GM12878 (cell line): ENCODE measurements at regions not wholly inside any gene's neighbourhood (a gene's known extent, or its start where the extent isn't known, plus 50 kb on each side); places are given as distances from the start of the nearest gene placed in this dataset.

Experiments
- ATAC-seq: fragments of 200-7000 bp; cut with Tn5 transposase; 3 replicates; pipeline ENCODE4 v1.9.1; 2020; ENCODE audit warnings: mild to moderate bottlenecking, moderate library complexity
- BruUV-seq: library from RNA; stranded (reverse); fragments of 400-500 nt; replicated peaks from 2 replicates; lab custom pipeline; 2021; lab: Mats Ljungman, UMichigan
- CTCF ChIA-PET: fragments of 300-600 bp; sonication (Branson Sonifier 250); formaldehyde crosslinking; extraction: SDS; loops from one replicate; lab custom pipeline; 2021; ENCODE audit warnings: inconsistent platforms; lab: Yijun Ruan, JAX
- POLR2A ChIA-PET: fragments of 350-600 bp; formaldehyde crosslinking; extraction: SDS; loops from one replicate; lab custom pipeline; 2021; ENCODE audit warnings: inconsistent platforms; lab: Charles Lee
- RAD21 ChIA-PET: fragments of 300-600 bp; sonication (Branson Sonifier 250); formaldehyde crosslinking; loops from one replicate; lab custom pipeline; 2023; ENCODE audit warnings: antibody characterized with exemption; ENCODE audit not compliant: unreplicated experiment; lab: Charles Lee
- SMC1A ChIA-PET: fragments of 300-600 bp; sonication (Branson Sonifier 250); formaldehyde crosslinking; loops from one replicate; lab custom pipeline; 2023; ENCODE audit not compliant: unreplicated experiment, uncharacterized antibody; lab: Charles Lee
- DNase-seq: peaks from one replicate; pipeline ENCODE4 v3.0.0-alpha.2; 2011; ENCODE audit warnings: low read depth, low spot score
- FAIRE-seq: peaks from 3 replicates; lab custom pipeline; 2011; peaks lifted over from hg19 to GRCh38; lab: Jason Lieb, UNC
- H2AFZ ChIP-seq: 2 replicates; pipeline ENCODE4 v1.6.0; 2011; ENCODE audit warnings: low read depth, low read length, control low read depth; ENCODE audit not compliant: control insufficient read depth
- H3K27ac ChIP-seq: 2 replicates; pipeline ENCODE4 v1.5.1; 2011; ENCODE audit warnings: control low read depth; ENCODE audit not compliant: control insufficient read depth, insufficient read depth
- H3K27me3 ChIP-seq, 2 experiments: replicated peaks in 1 of 2; 2 replicates each; pipeline versions ENCODE4 v1.6.0 to v1.6.1; 2011; ENCODE audit warnings: low read length in 1 of 2; ENCODE audit not compliant: control insufficient read depth in 2 of 2, insufficient read depth in 2 of 2
- H3K36me3 ChIP-seq, 2 experiments: 2 replicates each; pipeline ENCODE4 v1.5.1; 2011; ENCODE audit warnings: low read length in 1 of 2; ENCODE audit not compliant: control insufficient read depth in 2 of 2, insufficient read depth in 2 of 2
- H3K4me1 ChIP-seq: 2 replicates; pipeline ENCODE4 v1.6.1; 2011; ENCODE audit warnings: mild to moderate bottlenecking, low read length, moderate library complexity, mixed read lengths; ENCODE audit not compliant: control insufficient read depth, insufficient read depth
- H3K4me2 ChIP-seq: 2 replicates; pipeline ENCODE4 v1.6.0; 2011; ENCODE audit warnings: control low read depth; ENCODE audit not compliant: control insufficient read depth, insufficient read depth
- H3K4me3 ChIP-seq: fragments of 200-600 bp; sonication (generic); 2 replicates; pipeline ENCODE4 v1.5.1; 2016
- H3K79me2 ChIP-seq: 2 replicates; pipeline ENCODE4 v1.6.0; 2011; ENCODE audit warnings: low read length; ENCODE audit not compliant: control insufficient read depth, insufficient read depth
- H3K9ac ChIP-seq: 2 replicates; pipeline ENCODE4 v1.8.0; 2011; ENCODE audit warnings: low read length, control low read depth, mixed read lengths; ENCODE audit not compliant: control insufficient read depth, insufficient read depth
- H3K9me3 ChIP-seq: replicated peaks from 3 replicates; pipeline ENCODE4 v1.5.1; 2011; ENCODE audit warnings: mild to moderate bottlenecking, low read length; ENCODE audit not compliant: control insufficient read depth, insufficient read depth
- H4K20me1 ChIP-seq: 2 replicates; pipeline ENCODE4 v1.6.0; 2011; ENCODE audit not compliant: control insufficient read depth, insufficient read depth
- CTCF ChIP-seq, 3 experiments: IDR thresholded peaks in 2 of 3; conservative IDR thresholded peaks in 1 of 3; 2 replicates each; pipeline ENCODE4 v1.5.1; 2011; ENCODE audit warnings: low read depth in 3 of 3, low read length in 3 of 3, mild to moderate bottlenecking in 3 of 3, control low read depth in 2 of 3, moderate library complexity in 2 of 3, inconsistent platforms in 1 of 3, mixed read lengths in 1 of 3; ENCODE audit not compliant: control insufficient read depth in 2 of 3, insufficient read depth in 1 of 3; ENCODE audit errors: extremely low read depth in 1 of 3
- HCFC1 ChIP-seq: fragments of 150-350 bp; IDR thresholded peaks from 2 replicates; pipeline ENCODE4 v1.6.1; 2014; ENCODE audit warnings: low read length
- JUND ChIP-seq: IDR thresholded peaks from 2 replicates; pipeline ENCODE4 v1.6.1; 2012; ENCODE audit warnings: low read depth, mild to moderate bottlenecking, low read length, improper control_type of control experiment, moderate library complexity
- KAT2A ChIP-seq: conservative IDR thresholded peaks from 2 replicates; pipeline ENCODE4 v1.6.1; 2011; ENCODE audit warnings: low read depth, low read length; ENCODE audit not compliant: control insufficient read depth
- KDM1A ChIP-seq: fragments of 200-600 bp; sonication (generic); IDR thresholded peaks from 2 replicates; pipeline ENCODE4 v1.6.1; 2016; ENCODE audit warnings: borderline replicate concordance
- MTA2 ChIP-seq: fragments of 450-650 bp; IDR thresholded peaks from 2 replicates; pipeline ENCODE4 v1.6.1; 2016; ENCODE audit warnings: low read depth, mild to moderate bottlenecking, moderate library complexity
- NFXL1 ChIP-seq: fragments of 450-650 bp; IDR thresholded peaks from 2 replicates; pipeline ENCODE4 v1.6.1; 2017; ENCODE audit warnings: antibody characterized with exemption, mild to moderate bottlenecking, borderline replicate concordance
- NR2C1 ChIP-seq: fragments of 450-650 bp; IDR thresholded peaks from 2 replicates; pipeline ENCODE4 v1.6.1; 2017; ENCODE audit warnings: antibody characterized with exemption, mild to moderate bottlenecking, moderate library complexity
- PAX5 ChIP-seq: IDR thresholded peaks from 2 replicates; pipeline ENCODE4 v1.6.1; 2011; ENCODE audit warnings: low read depth, low read length, borderline replicate concordance
- PAX8 ChIP-seq: fragments of 450-650 bp; IDR thresholded peaks from 2 replicates; pipeline ENCODE4 v1.6.1; 2017; ENCODE audit warnings: mild to moderate bottlenecking, moderate library complexity
- SMC3 ChIP-seq: IDR thresholded peaks from 2 replicates; pipeline ENCODE4 v1.6.1; 2011; ENCODE audit warnings: low read length, improper control_type of control experiment, borderline replicate concordance
- SPI1 ChIP-seq: IDR thresholded peaks from 2 replicates; pipeline ENCODE4 v1.6.1; 2011; ENCODE audit warnings: low read depth, mild to moderate bottlenecking, low read length, moderate library complexity, borderline replicate concordance; ENCODE audit not compliant: insufficient read depth
- SREBF1 ChIP-seq: IDR thresholded peaks from 2 replicates; pipeline ENCODE4 v1.6.1; 2012; ENCODE audit warnings: mild to moderate bottlenecking, low read length
- TCF12 ChIP-seq: IDR thresholded peaks from 2 replicates; pipeline ENCODE4 v1.6.1; 2011; ENCODE audit warnings: low read depth, mild to moderate bottlenecking, low read length
- ZBTB40 ChIP-seq: fragments of 450-650 bp; IDR thresholded peaks from 2 replicates; pipeline ENCODE4 v1.6.1; 2016; ENCODE audit warnings: mild to moderate bottlenecking, moderate library complexity, borderline replicate concordance
- WGBS: methylation state at CpG from one replicate; pipeline ENCODE4 v1.1.6; 2016; ENCODE audit warnings: low lambda C conversion rate; ENCODE audit not compliant: insufficient replicate concordance, insufficient coverage; ENCODE audit errors: missing lambda C conversion rate; 5-methylcytosine and 5-hydroxymethylcytosine counted together
- in situ Hi-C: fragments of 300-500 bp; cut with MboI; formaldehyde crosslinking; loops from 9 replicates; pipeline ENCODE4 v1.14.3; 2018; ENCODE audit warnings: mixed read lengths
- intact Hi-C: fragments of 100-400 bp; cut with micrococcal nuclease; formaldehyde crosslinking; loops from one replicate; pipeline ENCODE4 v1.14.2; 2022; ENCODE audit not compliant: unreplicated experiment

- FAIRE-seq (no peak), ATAC-seq (no peak), DNase-seq (no peak)
- Histone ChIP-seq H3K4me3 (no peak overlapping the region), H3K27me3 (no peaks in the 10 kb centered on the region), H2AFZ (no peak overlapping the region), H3K9me3 (no peaks in the 10 kb centered on the region), H4K20me1 (no peaks in the 10 kb centered on the region), H3K4me1 (no peaks in the 10 kb centered on the region), H3K36me3 (no peaks in the 10 kb centered on the region), H3K79me2 (no peaks in the 10 kb centered on the region), H3K4me2 (no peak overlapping the region), H3K9ac (no peak overlapping the region), H3K27ac (no peak overlapping the region)
- ChIA-PET RAD21 (no interaction called here), SMC1A (no interaction called here), CTCF (no interaction called here), POLR2A (no interaction called here)
- WGBS, result 46% methylated on average over 2 of the region's 2 CpGs
- no TSS peak for BruUV-seq
- intact Hi-C loops (no loop called here), in situ Hi-C loops (no loop called here)
- TF ChIP-seq SREBF1, result no peak
- TF ChIP-seq KAT2A, result no peak
- no peak for TF ChIP-seq NFXL1
- TF ChIP-seq ZBTB40, result no peak
- no peak for TF ChIP-seq SMC3
- no peak for TF ChIP-seq MTA2
- TF ChIP-seq KDM1A, result no peak
- TF ChIP-seq NR2C1, result no peak
- no peak for TF ChIP-seq PAX8
- no peak for TF ChIP-seq PAX5
- no peak for TF ChIP-seq HCFC1
- TF ChIP-seq SPI1, result no peak
- no peak for TF ChIP-seq CTCF (IDR thresholded peaks at IDR 0.05 in 2 of 3, conservative IDR thresholded peaks at IDR 0.05 in 1 of 3; ENCODE audit: control insufficient read depth in 2 of 3, extremely low read depth in 1 of 3, insufficient read depth in 1 of 3, low read depth in 3 of 3, low read length in 3 of 3)
- no peak for TF ChIP-seq TCF12
- TF ChIP-seq JUND, result no peak
Measured at GRCh38 chr14:40691066-40691465, 915.6 kb upstream of the LRFN5 start.
